COLO668 (cell line): ENCODE measurements at regions not wholly inside any gene's neighbourhood (a gene's known extent, or its start where the extent isn't known, plus 50 kb on each side); places are given as distances from the start of the nearest gene placed in this dataset.
"Not testable (repeated sequence)": the region's sequence is repeated elsewhere in the genome, so short reads cannot be mapped to it uniquely, and the experiment has no call there.

Experiments used
- DNase-seq: peaks from one replicate; lab custom pipeline; 2025; ENCODE audit not compliant: unreplicated experiment; lab: John Stamatoyannopoulos, UW

DNA sequence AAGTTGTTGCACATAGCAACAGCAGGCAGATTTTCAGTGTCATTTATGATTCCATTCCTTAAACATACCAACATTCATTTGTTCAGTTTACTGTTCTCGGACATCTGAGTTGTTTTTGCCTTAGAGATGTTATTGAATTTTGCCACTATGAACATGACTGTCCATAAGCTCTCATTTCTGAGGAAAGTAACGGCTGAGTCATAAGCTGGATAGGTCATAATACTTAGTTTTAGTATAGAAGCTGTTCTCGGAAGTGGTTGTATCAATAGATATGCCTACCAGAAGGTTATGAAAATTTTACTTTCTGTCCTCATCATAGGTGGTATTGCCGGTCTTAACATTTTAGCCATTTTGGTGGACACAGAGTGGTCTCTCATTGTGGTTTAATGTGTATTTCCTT, 157.1 kb upstream of the CLNK start:
- no peak for DNase-seq

DNA sequence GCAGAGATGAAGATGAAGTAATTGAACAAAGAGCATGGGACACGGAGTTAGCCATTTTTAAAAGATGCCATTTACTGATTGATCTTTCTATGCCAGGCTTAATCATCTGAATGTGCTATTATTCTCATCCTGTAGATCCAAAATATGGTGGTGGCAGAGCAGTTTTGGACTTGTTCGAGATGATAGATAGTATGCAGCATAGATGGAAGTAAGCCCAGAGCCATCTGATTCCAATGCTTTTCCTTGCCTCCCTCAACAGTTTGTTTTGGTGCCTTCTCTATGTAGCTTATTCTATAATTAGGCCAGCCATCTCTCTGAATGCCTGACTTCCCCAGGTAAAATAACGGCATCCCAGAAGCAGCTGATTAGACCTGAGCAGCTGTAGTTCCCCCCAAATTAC, 152.6 kb upstream of the CLNK start:
- DNase-seq = no peak

DNA sequence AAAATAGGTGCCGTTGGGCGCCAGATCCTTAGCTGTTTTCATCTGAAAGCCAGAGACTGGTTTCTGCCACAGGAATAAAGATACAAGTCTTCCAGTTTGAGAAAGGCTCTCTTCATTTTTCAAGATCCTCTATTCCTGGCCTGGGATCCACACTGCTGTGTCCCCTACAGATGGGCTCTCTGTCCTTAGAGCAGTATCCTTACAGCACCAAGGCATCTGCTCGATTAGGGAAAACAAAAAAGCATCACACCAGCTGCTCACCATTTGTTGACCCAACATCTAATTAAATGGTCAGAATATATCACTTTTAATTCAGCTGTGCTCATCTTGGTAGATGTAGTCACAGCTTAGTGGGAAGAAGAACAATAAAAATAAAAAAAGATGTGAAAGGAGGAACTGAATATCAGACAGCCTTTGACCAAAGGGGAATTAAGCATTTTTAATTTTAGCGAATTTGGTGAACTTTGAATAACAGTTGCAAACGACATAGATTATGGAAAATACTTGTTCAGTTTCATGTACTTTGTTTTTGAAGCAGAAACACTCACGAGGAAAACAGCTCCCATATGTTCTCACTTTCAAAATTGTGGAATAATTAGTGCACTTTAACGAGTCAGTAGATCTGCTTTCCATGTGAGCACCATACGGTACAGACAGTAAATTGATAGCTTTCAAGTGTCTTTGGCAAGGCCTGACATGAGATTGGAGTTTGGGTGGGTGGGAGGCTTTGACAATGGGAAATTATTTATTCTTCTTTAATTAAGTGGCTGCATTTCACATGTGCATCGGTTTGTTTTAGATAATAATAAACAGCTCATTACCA, 148.4 kb upstream of the CLNK start:
- no peak for DNase-seq

DNA sequence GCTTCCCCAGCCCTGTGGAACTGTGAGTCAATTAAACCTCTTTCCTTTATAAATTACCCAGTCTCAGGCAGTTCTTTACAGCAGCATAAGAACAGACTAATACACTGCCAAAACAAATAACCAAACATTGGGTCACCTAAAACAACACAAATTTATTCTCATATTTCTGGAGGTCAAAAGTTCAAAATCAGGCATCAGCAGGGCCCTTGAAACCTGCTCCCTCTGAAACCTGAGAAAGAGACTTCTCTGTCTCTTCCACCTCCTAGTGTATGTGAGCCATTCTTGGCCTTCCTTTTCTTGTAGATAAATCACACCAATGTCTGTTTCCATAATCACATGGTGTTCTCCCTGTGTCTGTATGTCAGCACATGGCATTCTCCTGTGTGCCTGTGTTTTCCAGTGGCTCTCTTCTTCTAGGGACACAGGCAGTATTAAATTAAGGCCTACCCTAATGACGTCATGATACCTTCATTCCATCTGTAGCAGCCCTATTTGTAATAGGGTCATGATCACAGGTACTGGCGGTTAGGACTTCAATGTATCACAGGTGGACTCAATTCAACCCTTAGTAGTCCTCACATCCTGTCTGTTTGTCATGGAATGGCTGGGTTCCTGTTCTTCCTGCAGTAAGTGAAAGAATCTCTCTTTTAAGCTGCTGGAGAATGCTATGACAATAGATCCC, 147.3 kb upstream of the CLNK start:
- DNase-seq = no peak

DNA sequence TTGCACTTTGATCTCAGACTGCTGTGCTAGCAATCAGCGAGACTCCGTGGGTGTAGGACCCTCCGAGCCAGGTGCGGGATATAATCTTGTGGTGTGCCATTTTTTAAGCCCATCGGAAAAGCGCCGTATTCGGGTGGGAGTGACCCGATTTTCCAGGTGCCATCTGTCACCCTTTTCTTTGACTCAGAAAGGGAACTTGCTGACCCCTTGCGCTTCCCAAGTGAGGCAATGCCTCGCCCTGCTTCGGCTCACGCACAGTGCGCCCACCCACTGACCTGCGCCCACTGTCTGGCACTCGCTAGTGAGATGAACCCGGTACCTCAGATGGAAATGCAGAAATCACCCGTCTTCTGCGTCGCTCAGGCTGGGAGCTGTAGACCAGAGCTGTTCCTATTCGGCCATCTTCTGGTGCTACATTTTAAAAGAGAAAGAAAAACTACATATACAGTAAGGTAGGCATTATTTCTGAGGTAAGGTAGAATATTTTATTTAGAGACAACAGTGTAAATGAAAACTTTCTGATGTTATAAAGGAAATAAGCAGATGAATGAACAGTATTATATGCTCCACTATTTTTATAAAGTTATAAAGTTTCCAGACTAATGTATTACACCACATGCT, 144.5 kb upstream of the CLNK start:
- not testable (repeated sequence) for DNase-seq

DNA sequence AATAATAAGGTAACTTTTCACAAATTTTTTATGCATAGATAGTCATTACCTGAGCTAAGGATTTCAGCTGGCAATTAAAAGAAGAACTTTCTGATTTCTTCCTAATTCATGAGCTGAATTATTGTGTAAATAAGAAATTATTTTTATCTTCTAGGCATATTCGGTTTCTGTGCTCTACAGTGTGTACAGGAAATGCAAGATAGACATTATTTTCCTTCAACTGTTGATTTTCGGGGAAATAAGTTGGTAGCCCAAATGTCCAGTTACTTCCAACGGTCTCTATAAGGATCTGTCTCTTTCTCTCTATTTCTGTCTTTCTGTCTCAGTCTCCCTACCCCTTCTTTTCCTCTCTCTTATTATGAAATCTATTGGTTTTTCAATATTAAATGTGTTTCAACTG, 137.3 kb upstream of the CLNK start:
- no peak for DNase-seq

DNA sequence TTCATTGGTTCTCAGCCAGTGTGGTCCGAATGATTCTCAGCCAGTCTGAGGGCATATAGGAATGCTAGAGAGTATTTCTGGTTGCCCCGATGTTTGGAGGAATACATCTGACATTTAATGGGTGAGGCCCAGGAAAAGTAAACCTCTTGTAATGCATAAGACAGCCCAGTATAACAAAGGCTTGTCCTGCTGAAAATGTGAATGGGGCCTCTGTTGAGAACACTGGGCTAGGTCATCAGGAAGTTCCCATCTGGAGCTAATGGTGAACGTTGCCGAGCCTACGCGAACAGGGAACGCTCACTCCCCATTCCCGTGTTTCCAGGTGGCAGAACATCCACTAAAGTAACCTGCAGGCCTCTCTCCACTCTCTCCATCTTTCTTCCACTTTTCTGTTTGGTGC, 132.0 kb upstream of the CLNK start:
- no peak for DNase-seq

DNA sequence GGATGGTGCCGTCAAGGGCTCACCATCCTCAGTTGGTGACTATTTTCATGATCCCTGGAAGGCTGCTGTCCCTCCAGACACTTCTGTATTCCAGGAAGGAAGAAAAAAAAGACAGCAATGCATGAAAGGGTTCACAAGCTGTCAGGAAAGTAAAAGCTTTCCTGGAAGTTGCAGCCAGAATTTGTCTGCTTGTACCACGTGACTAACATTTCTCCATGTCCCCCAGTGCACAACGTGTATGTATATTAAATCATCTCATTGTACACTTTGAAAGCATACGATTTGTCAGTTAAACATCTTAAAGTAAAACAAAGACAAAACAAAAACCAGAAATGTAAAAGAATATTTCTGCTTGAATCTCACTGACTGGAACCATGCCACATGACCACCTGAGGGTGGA, 127.4 kb upstream of the CLNK start:
- no peak for DNase-seq

DNA sequence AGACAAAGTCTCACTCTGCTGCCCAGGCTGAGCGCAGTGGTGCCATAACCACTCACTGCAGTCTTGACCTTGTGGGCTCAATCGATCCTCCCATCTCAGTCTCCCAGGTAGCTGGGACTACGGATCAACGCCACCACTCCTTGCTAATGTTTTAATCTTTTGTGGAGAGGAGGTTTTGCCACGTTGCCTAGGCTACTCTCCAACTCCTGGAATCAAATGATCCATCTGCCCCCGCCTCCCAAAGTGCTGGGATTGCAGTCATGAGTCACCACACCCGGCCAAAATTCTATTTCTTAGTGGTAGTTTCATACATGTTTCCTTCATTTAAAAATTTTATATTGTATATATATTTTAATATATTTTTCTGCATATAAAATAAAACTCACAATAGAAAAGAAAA, 125.8 kb upstream of the CLNK start:
- no peak for DNase-seq

DNA sequence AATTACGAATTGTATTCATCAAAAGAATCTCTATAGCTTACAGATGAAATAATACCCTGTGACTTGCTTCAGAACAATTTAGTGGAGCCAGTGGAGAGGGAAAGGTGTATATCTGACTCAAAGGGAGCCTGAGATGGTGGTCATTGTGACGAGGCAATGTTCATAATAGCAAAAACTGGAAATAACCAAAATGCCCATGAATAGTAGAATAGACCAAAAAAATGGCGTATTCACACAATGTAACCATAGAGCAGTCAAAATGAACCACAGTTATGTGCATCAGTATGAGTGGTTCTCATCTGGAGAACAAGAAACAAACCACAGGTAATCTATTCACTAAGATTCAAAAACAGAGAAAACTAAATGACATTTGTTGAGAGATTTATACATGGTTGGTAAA, 125.3 kb upstream of the CLNK start:
- DNase-seq = no peak

DNA sequence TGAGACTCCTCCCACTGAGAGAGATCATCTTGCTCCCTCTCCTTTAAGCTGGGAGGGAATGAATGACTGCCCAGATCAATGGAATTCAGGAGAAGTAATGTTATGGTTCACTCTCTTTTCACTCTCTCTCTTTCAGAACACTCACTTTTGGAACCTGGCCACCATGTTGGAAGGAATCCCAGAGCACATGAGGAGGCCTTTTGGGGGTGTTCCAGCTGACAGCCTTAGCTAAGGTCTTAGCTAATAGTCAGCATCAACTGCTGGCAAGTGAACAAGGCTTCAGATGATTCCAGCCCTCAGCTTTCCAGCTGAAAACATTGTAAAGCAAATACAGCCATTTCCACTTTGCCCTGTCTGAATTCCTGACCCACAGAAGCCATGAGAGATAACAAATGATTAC, 124.0 kb upstream of the CLNK start:
- DNase-seq = no peak

DNA sequence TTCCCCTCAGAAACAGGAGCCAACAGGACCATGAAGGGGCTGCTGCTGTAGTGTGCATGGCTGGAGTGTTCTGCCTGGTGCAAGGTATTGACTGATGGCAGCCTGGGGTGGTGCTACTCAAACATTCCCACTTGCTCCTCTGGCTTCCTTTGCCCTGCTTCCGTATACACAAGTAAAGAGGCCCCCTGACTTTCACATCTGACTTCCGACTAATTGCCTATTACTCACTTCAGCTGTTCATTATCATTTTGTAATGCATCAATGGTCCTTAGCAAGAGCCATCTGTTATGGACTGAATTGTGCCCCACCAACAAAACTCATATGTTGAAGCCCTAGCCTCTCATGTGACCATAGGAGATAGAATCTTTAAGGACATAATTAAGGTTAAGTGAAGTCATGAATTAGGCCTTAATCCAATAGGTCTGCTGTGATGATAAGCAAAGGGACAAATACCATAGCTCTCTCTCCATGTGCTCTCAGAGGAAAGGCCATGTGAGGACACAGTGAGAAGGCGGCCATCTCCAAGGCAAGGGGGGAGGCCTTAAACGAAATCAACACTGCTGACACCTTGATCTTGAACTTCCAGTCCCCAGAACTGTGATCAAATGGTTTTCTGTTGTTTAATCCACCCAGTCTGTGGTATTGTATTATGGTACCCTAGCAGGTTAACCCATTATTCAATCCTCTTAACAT, 122.5 kb upstream of the CLNK start:
- DNase-seq = no peak

DNA sequence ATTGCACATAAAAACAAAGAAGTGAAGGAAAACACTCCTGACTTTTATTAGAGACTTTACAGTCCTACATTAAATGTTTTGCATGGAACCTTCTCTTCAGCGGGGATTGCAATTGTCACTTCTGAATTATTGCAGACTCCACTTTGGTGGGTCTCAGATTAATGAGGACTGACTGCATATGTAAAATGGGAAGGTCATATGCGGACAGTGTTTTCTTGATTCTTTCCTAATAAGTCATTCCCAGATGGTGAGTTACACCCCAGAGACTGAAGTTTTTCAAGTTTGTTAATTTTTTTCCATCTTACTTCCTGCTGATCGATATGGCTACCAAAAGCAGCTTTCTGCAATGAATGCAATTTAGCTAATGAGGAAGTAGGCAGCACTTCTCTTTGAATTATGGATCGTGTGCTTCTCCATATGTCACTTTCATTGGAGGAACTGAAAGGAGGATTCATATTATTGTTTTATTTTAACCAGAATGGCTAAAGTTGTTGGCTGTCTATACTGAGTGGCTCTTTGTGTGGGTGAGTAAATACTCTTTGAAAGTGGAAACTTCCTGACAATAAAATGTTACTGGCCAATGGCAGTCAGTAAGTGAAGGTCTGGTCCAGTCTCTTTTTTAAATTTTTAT, 119.3 kb upstream of the CLNK start:
- no peak for DNase-seq

DNA sequence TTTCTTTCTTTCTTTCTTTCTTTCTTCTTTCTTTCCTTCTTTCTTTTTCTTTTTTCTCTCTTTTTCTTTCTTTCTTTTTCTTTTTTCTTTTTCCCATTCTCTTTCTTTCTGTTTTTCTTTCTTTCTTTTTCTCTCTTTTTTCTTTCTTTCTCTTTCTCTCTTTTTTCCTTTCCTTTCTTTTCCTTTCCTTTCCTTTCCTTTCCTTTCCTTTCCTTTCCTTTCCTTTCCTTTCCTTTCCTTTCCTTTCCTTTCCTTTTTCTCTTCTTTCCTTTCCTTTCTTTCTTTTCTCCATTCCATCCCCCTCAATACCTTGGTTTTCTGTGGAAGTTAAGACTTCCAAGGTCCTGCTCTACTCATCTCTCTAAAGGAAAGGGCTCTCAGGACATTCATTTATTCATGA, 102.8 kb upstream of the CLNK start:
- no peak for DNase-seq

DNA sequence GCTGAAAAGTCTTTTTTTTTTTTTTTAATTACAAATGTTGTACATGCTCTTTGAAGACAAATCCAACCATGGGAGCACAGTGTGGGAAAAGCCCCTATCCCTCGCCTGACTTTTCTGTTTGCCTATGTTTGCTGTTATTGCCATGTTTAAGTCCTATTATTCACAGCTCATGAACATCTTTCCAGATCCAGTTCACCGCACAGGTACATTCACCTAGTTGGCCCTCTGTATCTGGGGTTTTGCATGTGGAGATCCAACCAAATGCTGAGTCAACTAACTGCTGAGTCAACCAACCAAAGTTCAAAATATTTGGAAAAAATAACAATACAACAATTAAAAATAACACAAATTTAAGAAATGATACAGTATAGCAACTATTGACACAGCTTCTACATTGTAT, 100.1 kb upstream of the CLNK start:
- DNase-seq = no peak

DNA sequence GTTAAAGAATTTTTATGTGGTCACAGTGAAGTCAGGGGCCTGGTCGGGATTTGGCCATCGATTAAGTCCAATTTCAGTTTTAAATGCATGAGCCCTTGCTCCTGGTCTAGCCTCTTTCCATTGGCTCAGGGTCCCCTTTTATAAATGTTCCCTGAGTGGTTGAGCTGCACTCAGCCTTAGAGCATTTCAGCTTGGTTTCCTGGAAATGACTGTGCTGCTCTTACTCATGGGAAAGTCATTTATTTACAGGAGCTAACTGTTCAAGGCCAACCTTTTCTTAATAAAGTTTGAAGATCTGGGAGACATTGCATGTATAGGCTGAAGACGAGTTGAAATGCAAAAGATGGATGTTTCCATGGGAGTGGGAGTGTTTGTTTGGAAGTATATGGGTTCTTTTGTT, 98.8 kb upstream of the CLNK start:
- no peak for DNase-seq

DNA sequence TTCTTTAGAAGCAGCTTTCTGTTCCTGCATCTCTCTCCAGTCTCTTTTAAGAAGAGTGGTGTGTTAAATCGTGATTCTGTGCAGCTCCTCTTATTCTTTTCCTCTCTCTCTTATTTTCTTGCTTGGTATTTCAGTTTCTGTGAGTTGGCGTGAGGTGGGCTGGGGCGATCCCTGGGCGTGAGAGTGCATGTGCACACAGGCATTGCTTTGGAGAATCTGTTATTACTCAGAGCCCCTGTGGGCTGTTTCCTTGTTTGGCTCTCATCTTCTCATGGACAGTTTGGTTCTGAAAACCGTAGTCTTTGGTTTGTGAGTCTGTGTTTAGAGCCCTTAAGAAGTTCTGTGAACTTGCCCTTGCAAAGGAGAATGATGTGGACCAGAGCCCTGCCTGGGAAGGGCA, 97.2 kb upstream of the CLNK start:
- DNase-seq = no peak

DNA sequence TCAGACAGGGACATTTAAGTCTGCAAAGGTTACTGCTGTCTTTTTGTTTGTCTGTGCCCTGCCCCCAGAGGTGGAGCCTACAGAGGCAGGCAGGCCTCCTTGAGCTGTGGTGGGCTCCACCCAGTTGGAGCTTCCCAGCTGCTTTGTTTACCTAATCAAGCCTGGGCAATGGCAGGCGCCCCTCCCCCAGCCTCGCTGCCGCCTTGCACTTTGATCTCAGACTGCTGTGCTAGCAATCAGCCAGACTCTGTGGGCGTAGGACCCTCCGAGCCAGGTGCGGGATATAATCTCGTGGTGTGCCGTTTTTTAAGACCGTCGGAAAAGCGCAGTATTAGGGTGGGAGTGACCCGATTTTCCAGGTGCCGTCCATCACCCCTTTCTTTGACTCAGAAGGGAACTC, 96.2 kb upstream of the CLNK start:
- not testable (repeated sequence) for DNase-seq

DNA sequence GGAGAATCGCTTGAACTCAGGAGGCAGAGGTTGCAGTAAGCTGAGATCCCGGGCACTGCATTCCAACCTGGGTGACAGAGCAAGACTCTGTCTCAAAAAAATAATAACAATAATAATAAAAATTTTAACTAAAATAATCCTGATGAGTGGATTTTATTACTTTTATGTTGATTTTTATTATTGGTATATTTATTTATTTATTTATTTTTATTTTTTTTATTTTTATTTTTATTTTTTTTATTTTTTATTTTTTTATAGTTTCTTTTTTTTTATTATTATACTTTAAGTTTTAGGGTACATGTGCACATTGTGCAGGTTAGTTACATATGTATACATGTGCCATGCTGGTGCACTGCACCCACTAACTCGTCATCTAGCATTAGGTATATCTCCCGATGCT, 90.6 kb upstream of the CLNK start:
- DNase-seq = not testable (repeated sequence)

DNA sequence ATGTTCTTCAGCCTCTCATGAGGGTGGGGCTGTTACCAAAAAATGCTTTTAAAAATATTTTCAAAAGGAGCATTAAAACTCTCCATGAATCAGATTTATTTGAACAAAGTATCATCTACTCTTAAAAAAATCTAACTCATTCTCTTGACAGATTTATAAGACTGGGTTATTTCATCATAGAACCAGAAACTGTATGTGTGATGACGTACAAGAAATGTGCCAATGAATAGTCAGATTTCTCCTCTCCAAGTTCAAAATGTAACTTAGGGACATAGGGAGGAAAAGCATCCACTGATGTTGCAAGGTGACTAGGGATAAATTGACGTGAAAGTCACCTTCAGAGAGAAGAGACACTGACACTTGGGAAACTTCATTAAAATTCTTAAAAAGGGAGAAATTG, 89.1 kb upstream of the CLNK start:
- DNase-seq = no peak

DNA sequence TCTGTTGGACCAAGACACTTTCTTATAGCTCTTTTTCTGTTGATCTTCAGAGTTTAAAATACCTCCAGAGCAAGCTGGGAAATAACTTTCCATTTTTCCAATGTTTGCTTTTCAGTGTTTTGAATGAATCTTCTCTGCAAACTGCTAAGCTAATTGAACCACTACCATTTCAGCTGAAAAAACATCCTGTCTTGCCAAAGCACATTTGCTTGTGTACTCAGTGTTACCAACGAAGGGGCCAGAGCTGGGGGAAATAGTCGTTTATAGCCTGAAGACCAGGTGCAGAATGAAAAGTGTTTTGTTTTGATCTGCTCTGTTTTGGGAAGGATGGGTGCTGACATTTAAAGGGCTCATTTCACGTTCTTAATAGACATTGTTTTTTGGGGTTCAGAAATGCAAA, 88.4 kb upstream of the CLNK start:
- peak; percentile 64 for DNase-seq
